Body of pancreas (tissue), 4 donors: ENCODE measurements at regions not wholly inside any gene's neighbourhood (a gene's known extent, or its start where the extent isn't known, plus 50 kb on each side); places are given as distances from the start of the nearest gene placed in this dataset.

Experiments
- ATAC-seq: fragments of 150-250 bp; one replicate; pipeline ENCODE4 v1.9.1; 2016
- DNase-seq, 4 donors: peaks; one replicate each; pipeline ENCODE4 v3.0.0-alpha.2; 2019
- H3K27ac ChIP-seq, 4 donors: fragments of 200-600 bp; sonication (generic); 1 replicate in 3 of 4; 2 replicates in 1 of 4; pipeline versions ENCODE4 v1.5.1 to v1.6.1; 2016 to 2019; ENCODE audit warnings: mild to moderate bottlenecking in 1 of 4, mixed read lengths in 1 of 4, moderate library complexity in 1 of 4
- H3K27me3 ChIP-seq, 2 donors: fragments of 200-600 bp; sonication (generic); one replicate each; pipeline ENCODE4 v1.6.0; 2016; ENCODE audit warnings: mild to moderate bottlenecking in 1 of 2
- H3K36me3 ChIP-seq, 2 donors: fragments of 200-600 bp; sonication (generic); replicated peaks in 1 of 2; 2 replicates each; pipeline ENCODE4 v1.5.1; 2016; ENCODE audit warnings: low read depth in 2 of 2; ENCODE audit not compliant: insufficient read depth in 1 of 2
- H3K4me1 ChIP-seq: fragments of 200-600 bp; sonication (generic); one replicate; pipeline ENCODE4 v1.6.0; 2016
- H3K4me3 ChIP-seq, 2 donors: fragments of 200-600 bp; sonication (generic); 1 replicate in 1 of 2; 2 replicates in 1 of 2; pipeline ENCODE4 v1.5.1; 2016 to 2019
- H3K9me3 ChIP-seq, 3 donors: fragments of 200-600 bp; sonication (generic); 1 replicate in 2 of 3; 2 replicates in 1 of 3; pipeline ENCODE4 v1.5.1; 2016
- POLR2A ChIP-seq, 3 donors: fragments of 450-650 bp; IDR thresholded peaks; one replicate each; pipeline ENCODE4 v1.6.1; 2016; ENCODE audit warnings: antibody characterized with exemption in 3 of 3, mild to moderate bottlenecking in 2 of 3
- WGBS, 2 donors: methylation state at CpG; one replicate each; pipeline ENCODE4 v1.1.5; 2017; 5-methylcytosine and 5-hydroxymethylcytosine counted together
- intact Hi-C: fragments of 100-400 bp; cut with DNase I; formaldehyde crosslinking; loops from one replicate; pipeline ENCODE4 v1.15.1; 2023
- TF ChIP-seq, protein P1 (sequence below), 7 experiments: fragments of 450-650 bp in 4 of 7; fragments of 200-600 bp in 3 of 7; sonication (generic) in 3 of 7; IDR thresholded peaks; one replicate each; pipeline ENCODE4 v1.5.1; 2016 to 2019; ENCODE audit warnings: antibody characterized with exemption in 7 of 7

DNA sequence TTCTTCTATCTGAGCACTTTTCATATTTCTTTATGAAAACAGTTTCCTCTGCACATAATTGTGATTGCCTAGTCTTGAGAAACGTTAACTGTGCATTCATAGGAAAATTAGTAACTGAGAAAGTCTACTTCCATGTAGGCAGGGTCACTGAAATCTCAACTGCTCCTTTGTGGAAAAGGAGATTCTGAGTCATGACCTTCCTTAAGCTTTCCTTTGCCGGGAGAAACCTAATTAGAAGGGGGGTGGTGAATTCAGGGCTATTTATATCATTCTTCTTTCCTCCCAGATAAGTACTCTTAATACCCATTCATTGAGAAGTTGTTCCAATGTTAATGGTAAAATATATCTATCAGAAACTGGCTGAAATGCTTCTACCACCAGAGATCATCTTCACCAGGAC, 751.0 kb upstream of the TMEM132C start:
- no peak for DNase-seq
- no peaks in the 10 kb centered on the region for H3K36me3 ChIP-seq
- H3K27ac ChIP-seq: no peak overlapping the region
- WGBS, 2 donors: 26 to 34% methylated on average over 2 of the region's 2 CpGs
- ATAC-seq: no peak
- H3K27me3 ChIP-seq: no peaks in the 10 kb centered on the region
- no peaks in the 10 kb centered on the region for H3K9me3 ChIP-seq
- TF ChIP-seq, protein P1, sequence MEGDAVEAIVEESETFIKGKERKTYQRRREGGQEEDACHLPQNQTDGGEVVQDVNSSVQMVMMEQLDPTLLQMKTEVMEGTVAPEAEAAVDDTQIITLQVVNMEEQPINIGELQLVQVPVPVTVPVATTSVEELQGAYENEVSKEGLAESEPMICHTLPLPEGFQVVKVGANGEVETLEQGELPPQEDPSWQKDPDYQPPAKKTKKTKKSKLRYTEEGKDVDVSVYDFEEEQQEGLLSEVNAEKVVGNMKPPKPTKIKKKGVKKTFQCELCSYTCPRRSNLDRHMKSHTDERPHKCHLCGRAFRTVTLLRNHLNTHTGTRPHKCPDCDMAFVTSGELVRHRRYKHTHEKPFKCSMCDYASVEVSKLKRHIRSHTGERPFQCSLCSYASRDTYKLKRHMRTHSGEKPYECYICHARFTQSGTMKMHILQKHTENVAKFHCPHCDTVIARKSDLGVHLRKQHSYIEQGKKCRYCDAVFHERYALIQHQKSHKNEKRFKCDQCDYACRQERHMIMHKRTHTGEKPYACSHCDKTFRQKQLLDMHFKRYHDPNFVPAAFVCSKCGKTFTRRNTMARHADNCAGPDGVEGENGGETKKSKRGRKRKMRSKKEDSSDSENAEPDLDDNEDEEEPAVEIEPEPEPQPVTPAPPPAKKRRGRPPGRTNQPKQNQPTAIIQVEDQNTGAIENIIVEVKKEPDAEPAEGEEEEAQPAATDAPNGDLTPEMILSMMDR (IDR thresholded peaks at IDR 0.05): no peak
- no peak for TF ChIP-seq POLR2A (IDR thresholded peaks at IDR 0.05)
- no peak overlapping the region for H3K4me3 ChIP-seq
- intact Hi-C loops: no loop called here
- H3K4me1 ChIP-seq: no peaks in the 10 kb centered on the region

DNA sequence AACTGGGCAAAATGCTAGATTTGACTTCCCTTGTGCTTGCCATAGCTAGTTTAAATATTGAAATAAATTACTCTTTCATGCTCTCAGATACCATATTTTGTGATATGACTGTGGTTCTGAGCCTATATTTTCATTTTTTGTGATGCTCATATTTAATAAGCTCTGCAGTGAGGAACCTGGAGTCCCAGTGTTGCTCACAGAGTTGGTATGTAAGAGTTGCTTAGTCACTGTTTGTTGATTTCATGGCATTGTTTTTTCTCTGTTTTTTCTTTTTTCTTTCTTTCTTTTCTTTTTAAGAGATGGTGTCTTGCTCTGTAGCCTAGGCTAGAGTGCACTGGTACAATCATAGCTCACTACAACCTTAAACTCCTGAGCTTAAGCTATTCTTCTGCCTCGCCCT, 750.5 kb upstream of the TMEM132C start:
- Histone ChIP-seq H3K4me1 (no peaks in the 10 kb centered on the region), H3K9me3 (no peaks in the 10 kb centered on the region), H3K36me3 (no peaks in the 10 kb centered on the region), H3K27ac (no peak overlapping the region), H3K27me3 (no peaks in the 10 kb centered on the region), H3K4me3 (no peak overlapping the region)
- ATAC-seq: no peak
- no peak for DNase-seq
- no peak for TF ChIP-seq POLR2A (IDR thresholded peaks at IDR 0.05)
- TF ChIP-seq, protein P1 (IDR thresholded peaks at IDR 0.05): no peak
- intact Hi-C loops: no loop called here
- WGBS, 2 donors: 59 to 95% methylated on average over 1 of the region's 1 CpG

DNA sequence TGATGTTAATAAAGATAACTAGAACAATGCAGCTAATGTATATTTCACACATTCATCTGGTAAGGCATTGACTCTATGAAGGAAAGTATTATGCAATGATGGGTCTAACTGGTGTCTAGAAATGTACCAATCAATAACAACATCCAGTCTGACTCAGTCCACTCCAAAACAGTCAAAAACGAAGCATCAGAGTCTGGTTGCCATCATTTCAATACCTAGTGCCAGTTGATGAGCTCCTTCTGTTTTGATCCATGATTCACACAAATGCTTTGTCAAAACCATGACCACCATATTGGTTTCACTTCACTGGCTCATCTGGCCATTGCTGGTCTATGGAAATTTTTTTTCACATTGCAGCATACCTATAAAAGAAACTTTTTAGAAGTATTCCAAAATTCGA, 747.2 kb upstream of the TMEM132C start:
- ATAC-seq (no peak), DNase-seq (no peak)
- no peak for TF ChIP-seq POLR2A (IDR thresholded peaks at IDR 0.05)
- TF ChIP-seq, protein P1 (IDR thresholded peaks at IDR 0.05): no peak
- no peaks in the 10 kb centered on the region for H3K4me1 ChIP-seq
- no peaks in the 10 kb centered on the region for H3K27me3 ChIP-seq
- WGBS, 2 donors: 29 to 32% methylated on average over 2 of the region's 2 CpGs
- H3K9me3 ChIP-seq: no peaks in the 10 kb centered on the region
- H3K36me3 ChIP-seq: no peaks in the 10 kb centered on the region
- intact Hi-C loops: no loop called here
- H3K4me3 ChIP-seq: no peak overlapping the region
- no peak overlapping the region for H3K27ac ChIP-seq

DNA sequence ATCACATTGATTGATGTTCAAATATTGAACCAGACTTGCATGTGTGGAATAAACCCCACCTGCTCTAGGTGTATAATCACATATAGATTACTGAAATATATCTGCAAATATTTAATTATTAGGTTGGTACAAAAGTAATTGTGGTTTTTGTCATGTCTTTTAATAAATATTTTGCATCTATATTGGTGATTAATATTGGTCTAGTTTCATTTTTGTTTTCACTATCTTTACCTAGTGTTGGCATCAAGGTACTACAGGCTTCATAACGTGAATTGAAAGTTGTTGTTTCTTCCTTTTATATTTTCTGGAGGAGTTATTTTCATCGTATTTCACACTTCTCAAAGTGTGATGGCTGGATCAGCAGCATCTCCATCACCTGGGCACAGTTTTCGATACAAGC, 740.0 kb upstream of the TMEM132C start:
- H3K27me3 ChIP-seq: no peaks in the 10 kb centered on the region
- DNase-seq (no peak), ATAC-seq (no peak)
- intact Hi-C loops: no loop called here
- H3K9me3 ChIP-seq: no peaks in the 10 kb centered on the region
- TF ChIP-seq, protein P1 (IDR thresholded peaks at IDR 0.05): peak in 1 of 7 experiments; percentile 13
- no peak for TF ChIP-seq POLR2A (IDR thresholded peaks at IDR 0.05)
- H3K4me3 ChIP-seq: no peak overlapping the region
- no peaks in the 10 kb centered on the region for H3K4me1 ChIP-seq
- no peaks in the 10 kb centered on the region for H3K36me3 ChIP-seq
- WGBS, 2 donors: 47 to 58% methylated on average over 3 of the region's 3 CpGs
- no peak overlapping the region for H3K27ac ChIP-seq

DNA sequence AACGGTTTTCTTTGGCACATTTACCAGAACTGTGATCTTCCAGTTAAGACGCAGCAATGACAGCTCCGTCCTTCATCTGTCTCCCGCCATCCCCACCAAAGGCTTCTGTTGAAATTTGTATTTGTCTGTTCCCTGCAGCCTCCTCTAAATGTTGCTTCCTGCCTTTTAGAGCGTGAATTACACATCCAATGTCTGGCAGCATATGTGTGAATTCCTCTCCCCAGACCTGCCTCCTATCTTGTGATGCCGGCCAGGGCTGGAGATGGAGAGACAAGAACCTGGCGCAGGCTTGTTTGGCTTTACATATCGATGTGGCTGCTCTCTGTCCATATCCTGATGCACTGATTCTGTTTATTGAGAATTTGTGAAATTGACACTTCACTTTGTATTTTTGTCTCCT, 738.4 kb upstream of the TMEM132C start:
- Histone ChIP-seq H3K4me3 (no peak overlapping the region), H3K36me3 (no peaks in the 10 kb centered on the region), H3K9me3 (no peaks in the 10 kb centered on the region), H3K27ac (no peak overlapping the region), H3K4me1 (no peaks in the 10 kb centered on the region), H3K27me3 (no peaks in the 10 kb centered on the region)
- DNase-seq (no peak), ATAC-seq (no peak)
- intact Hi-C loops: no loop called here
- TF ChIP-seq POLR2A (IDR thresholded peaks at IDR 0.05): no peak
- TF ChIP-seq, protein P1 (IDR thresholded peaks at IDR 0.05): no peak
- WGBS, 2 donors: 68 to 76% methylated on average over 8 of the region's 8 CpGs
